ENCODE measurements at regions not wholly inside any gene's neighbourhood (a gene's known extent, or its start where the extent isn't known, plus 50 kb on each side); places are given as distances from the start of the nearest gene placed in this dataset.

- TF ChIP-seq HBP1 (CRISPR knock-in tag; IDR thresholded peaks at IDR 0.05) (no peak), SMC3 (conservative IDR thresholded peaks at IDR 0.05; ENCODE audit: insufficient read depth, low read depth, low read length) (no peak), MCM3 (IDR thresholded peaks at IDR 0.05) (no peak), SUPT5H (IDR thresholded peaks at IDR 0.05) (no peak)
Measured at GRCh38 chr6:115740907-115741306, 319.8 kb downstream of the FRK start (continued).

- Histone ChIP-seq H3K36me3 (ENCODE audit: control insufficient read depth, insufficient read depth, low read length) (no peaks in the 10 kb centered on the region), H3K9me3 (replicated peaks; ENCODE audit: control insufficient read depth, insufficient read depth, low read depth, low read length) (no peaks in the 10 kb centered on the region; the same call in 1 of the 2 replicates), H2AFZ (ENCODE audit: low read depth, low read length) (no peak overlapping the region), H4K20me1 (replicated peaks; ENCODE audit: control insufficient read depth, insufficient read depth, low read length) (no peaks in the 10 kb centered on the region), H3K4me1 (replicated peaks in 1 of 2; ENCODE audit: control insufficient read depth in 2 of 2, insufficient read depth in 2 of 2, low read length in 2 of 2) (no peaks in the 10 kb centered on the region), H3K27ac (ENCODE audit: extremely low read depth, low read depth, low read length) (no peak overlapping the region), H3K4me3 (no peak overlapping the region), H3K27me3 (ENCODE audit: control insufficient read depth in 2 of 2, insufficient read depth in 2 of 2, low read length in 2 of 2) (no peaks in the 10 kb centered on the region), H3K4me2 (ENCODE audit: insufficient read depth, low read length) (no peak overlapping the region), H3K9me1 (ENCODE audit: control insufficient read depth, insufficient read depth, low read length) (no peaks in the 10 kb centered on the region), H3K9ac (ENCODE audit: insufficient read depth in 1 of 2, low read depth in 2 of 2, low read length in 2 of 2) (no peak overlapping the region), H3K79me2 (ENCODE audit: control insufficient read depth, insufficient read depth, low read length) (no peaks in the 10 kb centered on the region)
- ATAC-seq (no peak), FAIRE-seq (no peak), DNase-seq (ENCODE audit: extremely low read depth in 1 of 4, low spot score in 3 of 4) (no peak)
- BruUV-seq (replicated peaks), result no TSS peak
- POLR2A ChIA-PET, result no interaction called here
- 4% methylated on average over 5 of the region's 5 CpGs for WGBS (ENCODE audit: insufficient coverage, low coverage, missing lambda C conversion rate)
- in situ Hi-C loops (cut with MboI) (no loop called here), intact Hi-C loops (cut with micrococcal nuclease) (no loop called here)
- CTCF ChIA-PET (ENCODE audit: low intra/inter-chr PET ratio), result no interaction called here
- TF ChIP-seq CTCFL (IDR thresholded peaks at IDR 0.05; ENCODE audit: borderline replicate concordance, insufficient read depth, low read depth, low read length, poor library complexity, severe bottlenecking) (no peak), ZNF140 (CRISPR knock-in tag; IDR thresholded peaks at IDR 0.05) (no peak), CHD7 (IDR thresholded peaks at IDR 0.05; ENCODE audit: low read depth, low read length) (no peak)
Measured at GRCh38 chr6:115735610-115736009, 325.1 kb downstream of the FRK start.

Measured in K562 (cell line).